ENCODE measurements at regions not wholly inside any gene's neighbourhood (a gene's known extent, or its start where the extent isn't known, plus 50 kb on each side); places are given as distances from the start of the nearest gene placed in this dataset.

DNA sequence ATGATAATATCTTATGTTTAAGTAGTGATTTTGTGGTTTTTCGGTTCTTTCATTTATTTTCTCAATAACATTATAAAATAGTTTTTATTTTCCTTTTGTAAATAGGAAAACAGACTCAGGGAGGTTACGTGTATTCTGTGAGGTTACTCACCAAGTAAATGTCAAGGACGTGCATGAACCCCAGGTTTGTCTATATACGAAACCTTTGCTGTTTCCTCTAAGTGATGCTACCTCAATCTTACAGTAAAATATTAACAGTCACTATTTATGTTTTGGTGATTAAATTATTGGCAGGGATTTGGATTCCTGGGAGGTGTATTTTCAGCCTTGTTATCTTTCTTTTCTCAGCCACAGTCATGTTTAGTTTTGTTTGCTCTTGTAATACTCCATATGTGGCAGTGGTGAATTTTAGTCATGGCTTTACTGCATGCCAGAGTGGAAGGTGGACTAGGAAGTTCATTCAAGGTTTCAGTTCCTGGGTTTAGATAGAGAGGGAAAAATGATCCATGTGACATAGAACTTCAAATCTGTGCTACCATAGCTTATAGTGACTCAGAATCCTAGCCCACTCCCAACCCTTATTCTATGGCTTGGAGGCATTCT is 139.9 kb downstream of the ARL4A start:
- ChIA-PET POLR2A (no interaction called here), CTCF (no interaction called here)
- BruUV-seq (replicated peaks) = no TSS peak
- dilution Hi-C loops (cut with MboI; ENCODE audit: extremely low pct_ligation_motif_present, low sequenced_read_pairs) (no loop called here), intact Hi-C loops (cut with micrococcal nuclease) (no loop called here)
- H3K4me1 ChIP-seq (ENCODE audit: control insufficient read depth, extremely low read depth, insufficient read depth, low read length) = no peaks in the 10 kb centered on the region
- no peaks in the 10 kb centered on the region for H3K79me2 ChIP-seq (ENCODE audit: control insufficient read depth, insufficient read depth, low read length)
- FAIRE-seq (no peak), DNase-seq (ENCODE audit: low read depth, low spot score) (peak; percentile 17)
- no peak overlapping the region for H3K4me3 ChIP-seq (replicated peaks in 1 of 3; ENCODE audit: insufficient read depth in 1 of 3, low read depth in 1 of 3, low read length in 3 of 3)
- no peaks in the 10 kb centered on the region for H3K9me3 ChIP-seq (replicated peaks; ENCODE audit: control insufficient read depth, insufficient read depth, low read length)
- H3K27me3 ChIP-seq (ENCODE audit: control insufficient read depth in 2 of 2, insufficient read depth in 2 of 2, low read length in 2 of 2) = no peaks in the 10 kb centered on the region
- no peak overlapping the region for H2AFZ ChIP-seq (ENCODE audit: low read depth, low read length)
- H3K4me2 ChIP-seq (ENCODE audit: insufficient read depth, low read length) = no peak overlapping the region
- TF ChIP-seq POLR2A (IDR thresholded peaks at IDR 0.05; ENCODE audit: low read depth, low read length) (no peak), FOS (IDR thresholded peaks at IDR 0.05; ENCODE audit: borderline replicate concordance, insufficient read depth, low read length) (no peak)
- TF ChIP-seq, protein P1, sequence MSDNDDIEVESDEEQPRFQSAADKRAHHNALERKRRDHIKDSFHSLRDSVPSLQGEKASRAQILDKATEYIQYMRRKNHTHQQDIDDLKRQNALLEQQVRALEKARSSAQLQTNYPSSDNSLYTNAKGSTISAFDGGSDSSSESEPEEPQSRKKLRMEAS (IDR thresholded peaks at IDR 0.05; ENCODE audit: insufficient read depth, insufficient read length) = no peak
- H3K36me3 ChIP-seq (ENCODE audit: control insufficient read depth in 2 of 2, extremely low read depth in 1 of 2, insufficient read depth in 2 of 2, low read length in 2 of 2) = no peaks in the 10 kb centered on the region
- no peaks in the 10 kb centered on the region for H3K9me1 ChIP-seq (replicated peaks; ENCODE audit: control insufficient read depth, extremely low read depth, insufficient read depth, low read length)
- no peak overlapping the region for H3K27ac ChIP-seq (ENCODE audit: insufficient read depth, low read depth, low read length)
- H3K9ac ChIP-seq (replicated peaks; ENCODE audit: extremely low read depth, insufficient read depth, low read length) = no peak overlapping the region
- H4K20me1 ChIP-seq (replicated peaks; ENCODE audit: control insufficient read depth, extremely low read depth, insufficient read depth, low read length) = no peaks in the 10 kb centered on the region

DNA sequence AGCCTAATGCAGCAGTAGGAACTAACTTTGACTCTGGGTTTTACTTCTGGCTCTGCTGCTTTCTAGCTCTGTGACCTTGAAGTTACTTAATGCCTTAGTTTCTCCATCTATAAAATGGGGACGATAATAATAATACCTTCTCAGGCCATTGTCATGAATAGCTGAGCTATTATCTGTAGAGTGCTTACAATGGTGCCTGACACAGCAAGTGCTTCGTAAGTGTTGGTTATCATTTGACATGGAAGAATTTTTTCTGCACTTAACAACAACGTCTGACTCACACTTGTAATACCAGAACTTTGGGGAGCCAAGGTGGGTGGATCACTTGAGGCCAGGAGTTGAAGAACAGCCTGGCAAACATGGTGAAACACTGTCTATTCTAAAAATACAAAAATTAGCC is 140.5 kb downstream of the ARL4A start:
- intact Hi-C loops (cut with micrococcal nuclease) (no loop called here), dilution Hi-C loops (cut with MboI; ENCODE audit: extremely low pct_ligation_motif_present, low sequenced_read_pairs) (no loop called here)
- no peak overlapping the region for H3K4me2 ChIP-seq (ENCODE audit: insufficient read depth, low read length)
- POLR2A ChIA-PET = no interaction called here
- no peak overlapping the region for H2AFZ ChIP-seq (ENCODE audit: low read depth, low read length)
- no peaks in the 10 kb centered on the region for H3K9me3 ChIP-seq (replicated peaks; ENCODE audit: control insufficient read depth, insufficient read depth, low read length)
- no peaks in the 10 kb centered on the region for H3K36me3 ChIP-seq (ENCODE audit: control insufficient read depth in 2 of 2, extremely low read depth in 1 of 2, insufficient read depth in 2 of 2, low read length in 2 of 2)
- no peak for DNase-seq (ENCODE audit: low read depth, low spot score)
- no peaks in the 10 kb centered on the region for H4K20me1 ChIP-seq (replicated peaks; ENCODE audit: control insufficient read depth, extremely low read depth, insufficient read depth, low read length)
- no TSS peak for BruUV-seq (replicated peaks)
- CTCF ChIA-PET = interaction anchor here (0.7 kb wide), 1 partner anchor 57 kb away, joined by 3 read pairs; no protein-coding TSS in a partner anchor
- TF ChIP-seq, protein P2, sequence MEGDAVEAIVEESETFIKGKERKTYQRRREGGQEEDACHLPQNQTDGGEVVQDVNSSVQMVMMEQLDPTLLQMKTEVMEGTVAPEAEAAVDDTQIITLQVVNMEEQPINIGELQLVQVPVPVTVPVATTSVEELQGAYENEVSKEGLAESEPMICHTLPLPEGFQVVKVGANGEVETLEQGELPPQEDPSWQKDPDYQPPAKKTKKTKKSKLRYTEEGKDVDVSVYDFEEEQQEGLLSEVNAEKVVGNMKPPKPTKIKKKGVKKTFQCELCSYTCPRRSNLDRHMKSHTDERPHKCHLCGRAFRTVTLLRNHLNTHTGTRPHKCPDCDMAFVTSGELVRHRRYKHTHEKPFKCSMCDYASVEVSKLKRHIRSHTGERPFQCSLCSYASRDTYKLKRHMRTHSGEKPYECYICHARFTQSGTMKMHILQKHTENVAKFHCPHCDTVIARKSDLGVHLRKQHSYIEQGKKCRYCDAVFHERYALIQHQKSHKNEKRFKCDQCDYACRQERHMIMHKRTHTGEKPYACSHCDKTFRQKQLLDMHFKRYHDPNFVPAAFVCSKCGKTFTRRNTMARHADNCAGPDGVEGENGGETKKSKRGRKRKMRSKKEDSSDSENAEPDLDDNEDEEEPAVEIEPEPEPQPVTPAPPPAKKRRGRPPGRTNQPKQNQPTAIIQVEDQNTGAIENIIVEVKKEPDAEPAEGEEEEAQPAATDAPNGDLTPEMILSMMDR (IDR thresholded peaks at IDR 0.05; ENCODE audit: extremely low read depth in 1 of 2, insufficient read depth in 1 of 2, low read depth in 1 of 2, low read length in 2 of 2) = no peak
- TF ChIP-seq JUN (IDR thresholded peaks at IDR 0.05; ENCODE audit: borderline replicate concordance, insufficient read depth, insufficient read length, low read depth) = no peak
- no peak for TF ChIP-seq GATA2 (IDR thresholded peaks at IDR 0.05; ENCODE audit: insufficient read depth, insufficient read length, low read depth, low read length)
- TF ChIP-seq, protein P1 (IDR thresholded peaks at IDR 0.05; ENCODE audit: insufficient read depth, insufficient read length) = no peak
- TF ChIP-seq POLR2AphosphoS5 (IDR thresholded peaks at IDR 0.05; ENCODE audit: insufficient read depth, low read depth, low read length) = no peak
- TF ChIP-seq FOS (IDR thresholded peaks at IDR 0.05; ENCODE audit: borderline replicate concordance, insufficient read depth, low read length) = no peak
- no peak for TF ChIP-seq MYC (IDR thresholded peaks at IDR 0.05; ENCODE audit: low read depth, low read length)
- no peak for TF ChIP-seq EZH2 (IDR thresholded peaks at IDR 0.05; ENCODE audit: borderline replicate concordance, low read depth, low read length, severe bottlenecking)
- no peak for TF ChIP-seq POLR2A (IDR thresholded peaks at IDR 0.05; ENCODE audit: low read depth, low read length)
- no peaks in the 10 kb centered on the region for H3K79me2 ChIP-seq (ENCODE audit: control insufficient read depth, insufficient read depth, low read length)
- H3K4me3 ChIP-seq (replicated peaks in 1 of 3; ENCODE audit: insufficient read depth in 1 of 3, low read depth in 1 of 3, low read length in 3 of 3) = no peak overlapping the region
- no peaks in the 10 kb centered on the region for H3K4me1 ChIP-seq (ENCODE audit: control insufficient read depth, extremely low read depth, insufficient read depth, low read length)
- no peak overlapping the region for H3K27ac ChIP-seq (ENCODE audit: insufficient read depth, low read depth, low read length)
- peak; percentile 24 for FAIRE-seq
- no peaks in the 10 kb centered on the region for H3K27me3 ChIP-seq (ENCODE audit: control insufficient read depth in 2 of 2, insufficient read depth in 2 of 2, low read length in 2 of 2)
- no peak overlapping the region for H3K9ac ChIP-seq (replicated peaks; ENCODE audit: extremely low read depth, insufficient read depth, low read length)
- H3K9me1 ChIP-seq (replicated peaks; ENCODE audit: control insufficient read depth, extremely low read depth, insufficient read depth, low read length) = no peaks in the 10 kb centered on the region

All from endothelial cell of umbilical vein (primary cell).